ENCODE measurements at regions not wholly inside any gene's neighbourhood (a gene's known extent, or its start where the extent isn't known, plus 50 kb on each side); places are given as distances from the start of the nearest gene placed in this dataset.

DNA sequence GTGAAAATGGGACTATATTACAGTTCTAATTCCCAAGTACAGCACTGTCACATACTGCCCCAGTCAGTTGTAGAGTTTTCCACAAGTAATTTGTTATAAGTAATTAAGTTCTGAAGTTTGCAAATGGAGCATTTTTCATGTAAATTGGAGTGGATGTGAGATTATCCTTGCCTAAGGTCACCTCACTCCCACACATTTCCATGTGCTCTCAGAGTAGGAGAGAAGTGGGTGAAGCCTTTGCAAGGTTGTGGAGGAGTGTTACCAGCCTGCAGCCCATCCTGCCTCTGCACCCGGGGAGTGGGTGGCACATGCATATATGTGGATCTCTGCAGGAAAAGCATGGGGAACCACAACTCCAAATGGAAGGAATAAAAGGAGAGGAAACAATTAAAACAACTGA lies 169.8 kb downstream of the CD47 start:
- TF ChIP-seq, protein P1, sequence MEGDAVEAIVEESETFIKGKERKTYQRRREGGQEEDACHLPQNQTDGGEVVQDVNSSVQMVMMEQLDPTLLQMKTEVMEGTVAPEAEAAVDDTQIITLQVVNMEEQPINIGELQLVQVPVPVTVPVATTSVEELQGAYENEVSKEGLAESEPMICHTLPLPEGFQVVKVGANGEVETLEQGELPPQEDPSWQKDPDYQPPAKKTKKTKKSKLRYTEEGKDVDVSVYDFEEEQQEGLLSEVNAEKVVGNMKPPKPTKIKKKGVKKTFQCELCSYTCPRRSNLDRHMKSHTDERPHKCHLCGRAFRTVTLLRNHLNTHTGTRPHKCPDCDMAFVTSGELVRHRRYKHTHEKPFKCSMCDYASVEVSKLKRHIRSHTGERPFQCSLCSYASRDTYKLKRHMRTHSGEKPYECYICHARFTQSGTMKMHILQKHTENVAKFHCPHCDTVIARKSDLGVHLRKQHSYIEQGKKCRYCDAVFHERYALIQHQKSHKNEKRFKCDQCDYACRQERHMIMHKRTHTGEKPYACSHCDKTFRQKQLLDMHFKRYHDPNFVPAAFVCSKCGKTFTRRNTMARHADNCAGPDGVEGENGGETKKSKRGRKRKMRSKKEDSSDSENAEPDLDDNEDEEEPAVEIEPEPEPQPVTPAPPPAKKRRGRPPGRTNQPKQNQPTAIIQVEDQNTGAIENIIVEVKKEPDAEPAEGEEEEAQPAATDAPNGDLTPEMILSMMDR (IDR thresholded peaks at IDR 0.05; ENCODE audit: extremely low read depth in 1 of 2, insufficient read depth in 1 of 2, low read depth in 1 of 2, low read length in 2 of 2), result no peak
- no peak for TF ChIP-seq EZH2 (IDR thresholded peaks at IDR 0.05; ENCODE audit: borderline replicate concordance, low read depth, low read length, severe bottlenecking)
- no peak for TF ChIP-seq JUN (IDR thresholded peaks at IDR 0.05; ENCODE audit: borderline replicate concordance, insufficient read depth, insufficient read length, low read depth)
- no peak for TF ChIP-seq MYC (IDR thresholded peaks at IDR 0.05; ENCODE audit: low read depth, low read length)
- no peak for TF ChIP-seq FOS (IDR thresholded peaks at IDR 0.05; ENCODE audit: borderline replicate concordance, insufficient read depth, low read length)
